HG03095 (cell line): ENCODE measurements at regions not wholly inside any gene's neighbourhood (a gene's known extent, or its start where the extent isn't known, plus 50 kb on each side); places are given as distances from the start of the nearest gene placed in this dataset.
A peak's percentile ranks its signal among the peaks of the same experiment; 100 is the strongest.

Experiments
- ATAC-seq: cut with Tn5 transposase; IDR thresholded peaks from one replicate; pipeline ENCODE4 v1.9.1; 2021; ENCODE audit warnings: moderate library complexity; ENCODE audit not compliant: unreplicated experiment

GRCh38 chr2:8394569-8395359 is 287.1 kb upstream of the ID2 start:
- ATAC-seq = no peak

DNA sequence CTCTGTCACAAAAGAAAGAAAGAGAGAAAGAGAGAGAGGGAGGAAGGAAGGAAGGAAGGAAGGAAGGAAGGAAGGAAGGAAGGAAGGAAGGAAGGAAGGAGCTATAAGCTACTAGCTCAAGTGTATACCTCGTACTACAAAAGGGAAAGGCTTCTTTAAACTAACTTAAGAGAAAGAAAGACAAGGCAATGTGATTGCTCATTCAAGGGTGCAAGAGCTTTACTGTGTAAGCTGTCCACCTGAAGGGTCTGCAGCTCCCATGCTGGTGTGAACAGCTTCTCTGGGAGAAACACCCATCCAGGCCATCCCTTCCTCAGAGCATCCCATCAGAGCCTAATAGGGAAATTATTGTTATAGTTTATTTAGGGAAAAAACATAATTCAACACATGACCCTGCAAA is 286.1 kb upstream of the ID2 start:
- no peak for ATAC-seq

- no peak for ATAC-seq
Observed at GRCh38 chr2:8398040-8398668, 283.7 kb upstream of the ID2 start.

GRCh38 chr2:8399731-8400130 is 282.1 kb upstream of the ID2 start:
- no peak for ATAC-seq

- ATAC-seq = no peak
Observed at GRCh38 chr2:8400196-8400595, 281.7 kb upstream of the ID2 start.

DNA sequence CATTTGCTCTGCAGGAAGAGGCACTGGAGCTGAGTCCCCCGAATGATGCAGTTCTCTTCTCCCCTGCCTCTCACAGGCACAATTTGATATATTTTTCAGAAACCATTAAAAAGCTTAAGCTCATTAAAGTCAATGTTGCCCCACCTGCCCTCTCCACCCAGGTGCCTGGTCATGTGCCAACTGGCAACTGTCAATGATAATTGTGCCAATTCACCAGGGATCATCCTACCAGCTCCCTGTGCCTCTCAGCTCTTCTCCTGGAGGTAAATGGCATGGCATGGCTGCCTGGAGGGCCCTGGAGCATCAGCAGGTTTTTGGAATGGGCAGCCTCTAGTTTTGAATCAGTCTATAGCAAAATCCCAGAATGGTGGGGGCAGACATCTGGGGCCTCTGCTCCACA is 279.6 kb upstream of the ID2 start:
- no peak for ATAC-seq

DNA sequence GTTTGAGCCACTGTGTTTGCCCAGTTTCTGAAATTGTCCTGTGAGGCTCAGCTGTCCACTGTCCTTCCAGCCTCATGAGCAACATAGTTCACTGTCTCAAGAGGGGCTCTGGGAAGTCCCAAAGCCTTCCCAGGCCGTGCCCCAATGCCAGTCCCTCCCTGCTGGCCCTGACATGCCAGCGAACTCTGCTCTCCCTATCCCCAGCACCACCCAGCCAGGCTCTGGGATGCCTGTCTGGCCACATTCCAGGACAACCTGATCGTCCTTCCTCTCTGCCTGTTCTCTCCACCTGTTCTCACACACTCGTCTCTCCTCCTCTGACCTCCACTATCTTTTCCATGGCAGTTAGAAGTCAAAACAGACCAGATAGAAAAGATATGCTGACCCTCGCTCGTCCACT is 278.0 kb upstream of the ID2 start:
- no peak for ATAC-seq

DNA sequence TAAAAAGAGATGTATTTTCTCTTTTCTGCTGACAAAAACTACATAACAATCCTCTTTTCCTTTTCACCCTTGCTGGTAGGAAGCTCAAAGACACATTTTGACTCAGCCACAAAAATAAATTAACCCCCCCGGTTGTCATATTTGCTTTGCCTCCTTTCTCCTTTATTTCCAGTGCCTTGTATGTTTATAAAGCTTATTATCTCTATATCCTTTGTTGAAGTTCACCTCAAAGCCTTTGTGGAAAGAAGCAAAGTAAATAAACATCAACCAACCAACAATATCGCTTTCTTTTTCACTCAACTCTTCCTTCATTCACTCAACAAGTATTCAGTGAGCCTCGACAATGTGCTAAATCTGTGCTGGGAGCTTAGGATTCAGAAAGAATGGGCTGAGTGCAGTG is 276.5 kb upstream of the ID2 start:
- no peak for ATAC-seq

DNA sequence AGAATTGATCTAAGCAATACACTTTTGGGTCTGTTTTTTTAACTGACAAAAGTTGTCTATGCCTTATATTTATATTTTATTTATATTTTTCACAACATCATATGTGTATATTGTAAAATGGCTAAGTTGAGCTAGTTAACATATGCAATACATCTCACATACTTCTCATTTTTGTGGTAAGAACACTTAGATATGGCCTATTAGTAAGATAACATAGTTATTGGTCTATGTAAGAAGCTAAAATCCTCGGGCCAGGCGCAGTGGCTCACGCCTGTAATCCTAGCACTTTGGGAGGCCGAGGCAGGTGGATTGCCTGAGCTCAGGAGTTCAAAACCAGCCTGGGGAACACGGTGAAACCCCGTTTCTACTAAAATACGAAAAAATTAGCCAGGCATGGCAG is 275.6 kb upstream of the ID2 start:
- no peak for ATAC-seq

DNA sequence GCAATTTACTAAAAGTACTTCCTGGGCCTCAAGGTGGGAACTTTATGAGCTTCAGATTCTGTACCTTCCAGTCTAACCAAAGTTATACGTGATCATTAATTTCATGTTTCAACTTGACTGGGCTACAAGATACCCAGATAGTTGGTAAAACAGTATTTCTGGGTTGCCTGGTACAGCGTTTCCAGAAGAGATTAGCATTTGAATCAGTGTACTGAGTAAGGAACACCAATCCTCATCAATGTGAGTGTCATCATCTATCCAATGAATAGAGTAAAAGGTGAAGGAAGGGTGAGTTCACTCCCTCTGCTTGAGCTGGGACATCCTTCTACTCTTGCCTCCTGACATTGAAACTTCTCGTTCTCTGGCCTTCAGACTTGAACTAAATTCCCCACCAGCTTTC is 274.5 kb upstream of the ID2 start:
- ATAC-seq = no peak

GRCh38 chr2:8408560-8409460 is 273.0 kb upstream of the ID2 start:
- peak; percentile 90 for ATAC-seq

DNA sequence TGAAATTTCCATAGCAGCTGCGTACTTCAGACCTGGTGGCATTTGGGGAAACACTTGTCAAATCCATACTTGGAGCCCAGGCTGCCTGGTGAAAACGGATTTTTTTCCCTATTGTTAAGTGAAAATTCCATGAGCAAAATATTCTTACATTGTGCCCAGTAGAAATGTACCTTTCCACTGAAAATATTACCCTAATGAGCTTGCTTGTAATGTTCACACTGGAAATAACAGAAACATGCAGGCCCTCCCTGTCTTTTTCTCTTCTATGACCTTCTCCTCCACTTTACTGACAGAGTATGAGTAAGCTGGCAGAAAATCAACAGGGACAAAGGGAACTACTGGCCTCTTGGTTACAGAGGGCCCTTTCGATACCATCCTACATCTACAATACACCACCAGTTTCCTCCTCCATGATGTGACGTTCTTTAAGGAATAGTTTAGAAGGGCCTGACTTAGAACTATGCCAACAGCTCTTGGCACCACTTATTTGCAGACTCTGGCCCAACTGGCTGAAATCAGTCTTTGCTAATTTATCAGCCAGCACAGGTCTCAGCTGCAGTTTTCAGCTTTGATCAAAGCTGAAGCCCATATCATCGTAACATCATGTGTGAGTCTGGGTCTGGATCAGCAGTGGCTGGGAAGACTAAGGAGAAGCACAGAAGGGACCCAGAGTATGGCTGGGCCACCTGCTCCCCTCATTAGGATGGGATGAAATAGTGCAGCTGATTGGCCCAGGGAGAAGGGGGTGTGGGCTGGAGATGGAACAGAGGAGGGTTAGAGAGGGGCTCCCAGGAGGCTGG is 272.2 kb upstream of the ID2 start:
- ATAC-seq = no peak

- no peak for ATAC-seq
Observed at GRCh38 chr2:8412082-8412481, 269.8 kb upstream of the ID2 start.

GRCh38 chr2:8412586-8412985 is 269.3 kb upstream of the ID2 start:
- ATAC-seq = no peak

DNA sequence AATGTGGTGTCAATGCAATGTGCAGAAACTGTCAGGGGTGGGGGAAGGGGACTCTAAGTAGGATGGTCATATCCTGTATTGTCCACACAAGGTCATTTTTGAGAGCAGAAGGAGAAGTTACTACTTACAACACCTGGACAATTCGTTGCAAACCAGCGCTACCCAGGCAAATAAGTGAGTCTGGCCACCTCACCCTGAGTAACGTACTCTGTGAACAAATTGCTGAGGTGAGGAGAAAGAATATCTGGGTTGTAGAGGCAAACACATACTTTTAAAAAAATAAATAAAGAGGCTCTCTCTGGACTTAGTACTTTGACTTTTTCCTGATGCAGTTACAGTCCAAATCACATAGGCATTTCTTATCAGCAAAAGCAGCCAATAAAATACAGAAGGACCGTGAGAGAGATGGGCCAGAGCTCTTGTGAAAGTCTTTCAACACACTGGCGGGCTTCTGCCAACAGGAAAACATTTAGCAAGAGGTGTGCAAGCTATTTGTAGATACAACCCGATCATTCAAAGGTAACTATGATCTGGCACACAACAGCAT is 268.2 kb upstream of the ID2 start:
- no peak for ATAC-seq

DNA sequence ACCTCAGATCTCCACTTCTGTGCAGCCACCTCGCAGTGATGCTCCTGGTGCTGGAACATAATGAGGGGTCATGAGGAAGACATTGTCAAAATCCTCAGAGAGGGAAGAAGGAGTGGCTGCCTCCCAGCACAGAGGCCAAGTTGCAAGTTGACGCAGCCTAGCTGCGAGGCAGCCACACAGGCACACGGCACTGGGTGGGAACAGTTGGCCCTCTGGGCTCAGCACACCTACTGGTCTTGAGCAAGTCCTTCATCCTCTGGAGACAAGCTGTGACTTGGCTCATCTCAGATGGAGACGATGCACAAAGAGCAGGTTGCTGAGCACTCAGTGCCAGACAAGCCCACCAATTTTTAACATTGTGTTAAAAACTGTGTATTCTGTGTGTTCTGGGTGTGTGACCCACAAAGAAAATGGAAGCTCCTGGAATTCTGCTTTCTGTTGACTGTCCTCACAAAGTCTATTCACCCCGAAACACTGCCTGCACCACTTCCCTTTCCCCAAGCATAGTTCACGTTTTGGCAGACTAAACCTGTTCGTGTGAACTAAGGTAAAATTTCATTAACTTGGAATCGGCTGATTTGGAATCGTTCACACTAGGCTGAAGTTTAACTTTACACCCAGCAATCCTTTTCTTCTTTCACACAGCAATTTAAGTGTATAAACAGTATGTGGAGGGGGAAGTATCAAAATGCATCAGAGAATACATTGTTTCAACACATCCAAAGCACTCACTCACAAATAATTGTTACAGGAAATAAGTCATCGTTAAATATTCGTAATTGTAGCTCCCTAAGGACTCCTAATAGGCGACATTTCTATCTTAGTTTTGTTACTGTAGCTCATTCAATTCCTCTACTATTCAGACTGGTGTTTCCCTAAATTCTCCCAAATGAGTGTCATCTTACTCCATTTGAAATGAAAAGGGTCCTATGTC is 266.6 kb upstream of the ID2 start:
- ATAC-seq = no peak

DNA sequence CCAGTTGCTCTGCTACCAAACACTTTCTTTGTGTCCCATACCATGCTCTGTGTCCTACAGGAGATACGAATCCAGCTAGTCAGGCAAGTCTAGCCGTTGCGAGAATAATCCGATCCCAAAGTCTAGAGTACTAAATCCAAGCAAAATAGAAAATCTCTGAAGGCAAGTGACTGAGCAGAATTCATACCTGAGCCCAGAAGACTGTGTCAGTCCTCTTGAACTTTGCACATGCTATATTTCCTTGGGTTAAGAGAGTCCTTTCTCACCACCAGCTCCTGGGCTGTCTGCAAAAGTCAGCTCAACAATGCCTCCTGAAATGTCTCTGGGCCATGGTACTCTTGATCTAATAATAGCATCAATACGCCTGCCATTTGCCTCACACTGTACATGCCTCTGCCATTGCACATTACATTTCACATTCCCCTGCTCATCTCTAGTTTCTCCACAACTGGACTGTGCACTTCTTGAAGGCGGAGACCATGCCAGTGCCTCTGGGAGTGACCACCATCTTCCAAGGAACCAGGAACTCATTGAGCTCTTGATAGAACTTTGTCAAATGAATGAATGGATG is 265.8 kb upstream of the ID2 start:
- no peak for ATAC-seq

DNA sequence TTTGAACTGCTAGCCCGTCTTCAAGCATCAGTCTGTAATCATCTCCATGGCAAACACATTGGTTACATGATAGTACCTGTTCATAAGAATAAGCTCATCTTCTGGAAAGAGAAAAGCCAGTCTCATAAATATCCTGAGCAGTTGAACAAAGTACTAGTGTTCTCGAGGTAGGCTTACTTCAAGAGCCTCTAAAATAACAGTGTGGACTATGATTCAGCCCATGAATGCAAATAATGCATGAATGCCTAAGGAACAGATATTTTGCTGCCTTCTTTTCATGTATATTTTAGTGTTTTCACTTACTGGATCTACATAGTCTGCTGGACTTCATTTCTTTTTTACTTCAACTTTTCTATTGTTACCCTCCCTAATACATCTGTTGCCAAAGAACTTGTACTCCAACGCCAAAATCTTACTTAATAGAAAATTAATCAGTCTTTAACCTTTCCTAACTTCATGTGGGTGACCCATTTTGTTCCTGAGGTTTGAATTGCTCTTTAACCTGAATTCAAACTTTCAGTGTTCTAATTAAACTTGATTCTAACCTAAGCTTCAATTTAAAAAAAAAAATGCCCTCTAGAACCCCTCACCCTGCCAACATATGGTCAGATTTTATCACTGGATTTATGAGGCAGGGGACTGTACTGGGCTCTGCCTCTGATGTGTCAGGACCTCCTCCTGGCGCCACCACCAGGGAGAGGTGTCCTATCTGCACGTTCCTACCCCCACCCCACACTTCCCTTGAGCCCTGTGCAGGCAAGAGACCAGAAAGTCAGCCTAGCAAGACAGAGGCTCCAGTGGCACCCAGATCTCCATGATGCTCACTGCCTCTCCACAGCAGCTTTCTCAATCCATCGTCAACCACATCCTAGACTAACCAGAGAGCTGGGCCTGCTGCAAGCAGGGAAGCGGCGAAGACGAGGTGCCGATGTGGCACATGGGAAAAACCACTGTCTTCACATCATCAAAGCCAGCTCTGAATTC is 264.7 kb upstream of the ID2 start:
- no peak for ATAC-seq
